CD4-positive, alpha-beta T cell treated with Interleukin-2 at 100 ng/mL for 4 hours (primary cell): ENCODE measurements at regions not wholly inside any gene's neighbourhood (a gene's known extent, or its start where the extent isn't known, plus 50 kb on each side); places are given as distances from the start of the nearest gene placed in this dataset.

Experiments
- DNase-seq: peaks from one replicate; pipeline ENCODE4 v3.0.0-alpha.2; 2020; ENCODE audit warnings: low spot score

GRCh38 chr14:98022541-98023520 lies 1225.6 kb downstream of the VRK1 start:
- no peak for DNase-seq

- no peak for DNase-seq
These were observed 1231.0 kb downstream of the VRK1 start for GRCh38 chr14:98028162-98028561.

- no peak for DNase-seq
These were observed 1236.6 kb downstream of the BCL11B start for GRCh38 chr14:98035396-98035795.

- no peak for DNase-seq
These were observed 1234.2 kb downstream of the BCL11B start for GRCh38 chr14:98037831-98038230.

GRCh38 chr14:98056946-98057345 lies 1215.1 kb downstream of the BCL11B start:
- DNase-seq = no peak

GRCh38 chr14:98059106-98059505 lies 1212.9 kb downstream of the BCL11B start:
- DNase-seq = no peak

GRCh38 chr14:98062083-98062482 lies 1209.9 kb downstream of the BCL11B start:
- DNase-seq = no peak

GRCh38 chr14:98069712-98070171 lies 1202.3 kb downstream of the BCL11B start:
- no peak for DNase-seq

- no peak for DNase-seq
These were observed 1201.5 kb downstream of the BCL11B start for GRCh38 chr14:98070536-98070935.

GRCh38 chr14:98074111-98074510 lies 1197.9 kb downstream of the BCL11B start:
- DNase-seq = no peak

GRCh38 chr14:98077176-98077575 lies 1194.8 kb downstream of the BCL11B start:
- no peak for DNase-seq

- DNase-seq = no peak
These were observed 1189.2 kb downstream of the BCL11B start for GRCh38 chr14:98082833-98083232.

GRCh38 chr14:98085751-98086150 lies 1186.2 kb downstream of the BCL11B start:
- DNase-seq = no peak

GRCh38 chr14:98093111-98093510 lies 1178.9 kb downstream of the BCL11B start:
- DNase-seq = no peak

GRCh38 chr14:98099527-98099926 lies 1172.5 kb downstream of the BCL11B start:
- peak; percentile 4 for DNase-seq

GRCh38 chr14:98101323-98101722 lies 1170.7 kb downstream of the BCL11B start:
- DNase-seq = no peak

- DNase-seq = no peak
These were observed 1168.3 kb downstream of the BCL11B start for GRCh38 chr14:98103705-98104104.

- no peak for DNase-seq
These were observed 1162.7 kb downstream of the BCL11B start for GRCh38 chr14:98109326-98109725.

- no peak for DNase-seq
These were observed 1159.7 kb downstream of the BCL11B start for GRCh38 chr14:98112194-98112780.

- DNase-seq = no peak
These were observed 1157.7 kb downstream of the BCL11B start for GRCh38 chr14:98114122-98114895.

- DNase-seq = no peak
These were observed 1157.1 kb downstream of the BCL11B start for GRCh38 chr14:98114946-98115345.

- no peak for DNase-seq
These were observed 1153.2 kb downstream of the BCL11B start for GRCh38 chr14:98118749-98119148.
